Stimulated activated CD8-positive, alpha-beta memory T cell treated with anti-CD3 and anti-CD28 coated beads, Interleukin-15, amount 100 ng/mL, for 4 hours (primary cell): ENCODE measurements at regions not wholly inside any gene's neighbourhood (a gene's known extent, or its start where the extent isn't known, plus 50 kb on each side); places are given as distances from the start of the nearest gene placed in this dataset.
"Not testable (repeated sequence)": the region's sequence is repeated elsewhere in the genome, so short reads cannot be mapped to it uniquely, and the experiment has no call there.

Source experiments
- DNase-seq, 2 donors: peaks; one replicate each; pipeline ENCODE4 v3.0.0-alpha.2; 2020; ENCODE audit warnings: low read depth in 2 of 2

DNA sequence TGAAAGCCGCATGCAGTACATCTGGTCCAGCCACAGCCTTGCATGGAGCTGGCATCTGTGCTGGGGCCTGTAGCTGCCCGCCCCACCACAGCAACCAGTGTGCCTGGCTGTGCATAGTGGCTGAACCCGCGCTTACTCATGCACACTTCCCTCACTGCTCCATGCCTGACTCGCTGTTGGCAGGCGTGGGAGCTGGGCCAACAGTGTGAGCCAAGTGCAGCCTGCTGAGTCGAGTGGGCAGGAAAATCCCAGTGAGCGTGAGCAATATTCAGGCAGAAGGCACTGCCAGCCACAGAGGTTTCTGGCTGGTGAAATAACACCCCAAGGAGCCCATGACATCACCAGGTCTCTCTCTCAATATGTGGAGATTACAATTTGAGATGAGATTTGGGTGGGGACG, 1674.1 kb upstream of the TMEFF2 start:
- no peak for DNase-seq

DNA sequence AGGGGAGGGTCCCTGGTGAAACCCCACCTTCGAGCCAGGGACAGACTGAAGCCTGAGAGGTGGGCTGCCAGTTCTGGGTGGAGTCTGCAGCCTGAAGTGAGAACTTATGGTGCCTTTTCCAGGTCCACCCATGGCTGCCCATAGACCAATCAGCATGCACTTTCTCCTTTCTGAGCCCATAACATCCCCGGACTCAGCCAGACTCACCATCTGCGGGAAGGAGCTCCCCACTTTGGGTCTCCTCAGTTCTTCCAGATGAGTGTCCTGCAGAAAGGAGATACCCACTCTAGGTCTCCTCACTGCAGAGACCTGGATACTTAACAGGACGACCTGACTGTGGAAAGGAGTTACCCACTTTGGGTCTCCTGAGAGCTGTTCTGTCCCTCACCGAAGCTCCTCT, 1673.4 kb upstream of the TMEFF2 start:
- DNase-seq: no peak

DNA sequence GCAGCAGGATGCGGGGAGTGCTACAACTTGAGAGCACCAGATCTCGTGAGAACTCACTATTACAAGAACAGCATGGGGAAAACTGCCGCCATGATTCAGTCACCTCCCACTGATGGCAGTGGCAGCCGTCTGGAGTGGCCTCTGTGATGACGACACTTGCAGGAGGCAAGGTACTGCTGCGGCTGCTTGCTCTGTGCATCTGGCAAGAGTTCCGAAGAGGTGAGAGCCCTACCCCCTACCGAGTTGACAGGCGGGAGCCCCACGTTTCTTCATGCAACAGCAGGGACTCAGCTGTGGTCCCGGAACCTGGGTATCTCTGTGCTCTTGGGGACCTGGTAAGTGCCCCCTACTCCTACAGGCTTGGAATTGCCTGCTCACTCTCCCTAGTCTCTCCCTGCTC, 1672.7 kb upstream of the TMEFF2 start:
- DNase-seq: no peak

DNA sequence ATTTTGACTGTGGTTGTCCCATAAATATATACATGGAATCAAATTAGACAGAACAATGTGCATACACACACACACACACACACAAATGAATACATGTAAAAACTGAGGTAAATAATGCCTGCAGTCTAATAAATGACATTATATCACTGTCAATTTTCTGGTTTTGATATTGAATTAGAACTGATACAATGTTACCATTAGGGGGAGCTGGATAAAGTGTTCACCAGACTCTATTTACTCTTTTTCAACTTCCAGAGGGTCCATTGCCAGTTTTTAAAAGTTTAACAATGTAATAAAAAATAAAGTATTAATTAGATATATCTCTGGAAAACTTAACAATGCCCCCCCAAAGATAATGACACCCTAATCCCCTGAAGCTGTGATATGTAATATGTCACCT, 1666.8 kb upstream of the TMEFF2 start:
- DNase-seq: no peak

DNA sequence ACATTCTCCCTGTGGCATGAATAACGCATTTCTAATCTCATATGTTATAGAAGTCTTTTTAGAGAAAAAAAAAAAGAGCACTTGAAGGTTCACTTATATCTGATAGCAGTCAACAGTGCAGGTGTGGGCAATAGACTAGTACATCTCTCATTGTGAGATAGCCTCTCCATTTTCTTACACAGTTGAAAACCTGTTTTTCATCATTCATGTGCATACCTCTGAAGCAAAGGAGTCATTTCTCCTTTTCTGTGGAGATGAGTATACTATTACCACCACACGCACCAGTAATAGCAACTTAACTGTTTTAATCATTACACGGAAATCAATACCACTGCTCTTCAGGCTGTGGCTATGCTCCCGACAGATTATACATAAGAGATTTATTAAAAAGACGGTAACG, 1653.3 kb upstream of the TMEFF2 start:
- no peak for DNase-seq

DNA sequence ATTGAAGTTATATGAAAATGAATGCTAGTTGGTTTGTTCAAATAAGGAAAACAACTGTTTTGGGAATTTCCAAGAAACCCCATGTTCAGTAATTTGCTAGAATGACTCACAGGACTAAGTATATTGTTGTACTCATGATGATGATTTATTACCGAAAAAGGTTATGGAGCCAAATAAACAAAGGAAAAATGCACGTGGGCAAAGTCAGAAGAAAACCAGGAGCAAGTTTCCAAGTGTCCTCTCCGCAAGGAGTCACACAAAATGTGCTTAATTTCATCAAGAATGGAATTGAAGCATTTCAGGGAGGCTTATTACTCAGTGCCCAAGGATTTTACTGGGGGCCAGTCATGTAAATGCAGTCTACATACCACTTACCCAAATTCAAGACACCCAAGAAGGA, 1652.4 kb upstream of the TMEFF2 start:
- no peak for DNase-seq

DNA sequence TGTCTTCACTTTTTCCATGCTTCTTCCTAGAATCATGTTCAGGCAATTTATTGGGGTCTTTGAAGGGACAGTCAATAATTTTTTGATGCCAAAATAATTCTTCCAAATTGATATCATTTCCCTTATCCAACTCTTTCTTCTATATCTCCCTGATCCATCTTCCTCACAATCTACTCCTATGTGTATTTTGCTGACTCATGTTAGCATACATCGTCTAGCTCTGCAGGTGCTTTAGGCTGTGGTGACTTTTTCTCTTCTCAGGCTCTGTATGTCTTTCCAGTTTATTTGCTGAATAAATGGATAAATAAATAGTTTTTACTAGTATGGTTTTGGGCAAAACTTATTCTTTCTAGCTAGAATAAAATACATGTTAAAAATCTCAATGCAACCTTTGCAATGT, 1650.9 kb upstream of the TMEFF2 start:
- no peak for DNase-seq

DNA sequence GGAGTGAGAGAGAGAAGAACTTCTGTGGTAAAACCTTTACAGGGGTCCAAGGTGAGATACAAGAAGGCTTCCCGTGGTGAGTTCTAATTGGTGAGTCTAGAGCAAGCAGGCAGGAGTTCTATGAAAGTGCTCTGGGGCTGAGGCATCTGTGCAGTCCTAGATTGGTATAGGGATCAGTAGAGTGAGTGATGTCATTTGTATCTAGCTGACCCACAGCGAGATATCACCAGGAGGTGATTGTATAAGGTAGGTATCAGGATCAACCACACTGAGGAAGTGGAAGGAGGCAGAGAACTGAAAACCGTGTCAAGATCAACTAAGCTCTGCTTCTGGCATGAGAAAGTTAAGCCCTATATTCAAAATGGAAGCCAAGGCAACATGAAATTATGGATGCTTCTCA, 1648.9 kb upstream of the TMEFF2 start:
- no peak for DNase-seq

DNA sequence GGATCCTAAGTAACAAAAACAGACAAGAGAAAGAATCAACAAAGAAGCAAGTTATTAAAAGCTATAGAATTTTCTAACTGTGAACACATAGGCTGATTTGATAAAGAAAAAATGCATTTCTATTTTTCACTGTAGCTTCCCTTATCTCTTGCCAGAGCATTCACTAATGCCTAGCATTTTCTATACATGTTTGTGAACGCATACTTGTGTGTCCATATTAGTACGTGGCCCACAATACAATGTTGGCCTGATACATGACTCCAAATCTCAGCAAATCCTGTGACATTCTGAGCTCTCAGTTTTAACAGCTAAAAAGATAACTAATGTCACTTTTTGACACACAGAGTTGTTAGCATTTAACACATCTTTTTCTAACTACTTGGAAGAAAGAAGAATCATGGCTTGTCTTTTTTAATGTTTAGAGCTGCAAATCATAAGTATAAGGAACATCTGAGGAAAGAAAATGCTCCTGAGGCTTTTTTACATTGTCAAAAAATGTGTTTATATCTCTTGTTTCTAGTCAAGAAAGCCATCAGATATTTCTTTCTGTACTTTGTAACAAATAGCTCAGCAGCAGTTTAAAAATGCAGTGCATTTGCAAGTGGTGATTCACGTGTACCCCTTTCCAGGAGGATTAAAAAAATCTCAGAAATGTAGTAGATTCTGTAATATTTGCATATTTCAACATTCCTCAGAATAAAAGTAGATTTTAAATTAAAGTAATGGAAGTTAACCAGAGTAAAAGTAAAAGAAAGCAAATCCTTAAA, 1646.8 kb upstream of the TMEFF2 start:
- no peak for DNase-seq

DNA sequence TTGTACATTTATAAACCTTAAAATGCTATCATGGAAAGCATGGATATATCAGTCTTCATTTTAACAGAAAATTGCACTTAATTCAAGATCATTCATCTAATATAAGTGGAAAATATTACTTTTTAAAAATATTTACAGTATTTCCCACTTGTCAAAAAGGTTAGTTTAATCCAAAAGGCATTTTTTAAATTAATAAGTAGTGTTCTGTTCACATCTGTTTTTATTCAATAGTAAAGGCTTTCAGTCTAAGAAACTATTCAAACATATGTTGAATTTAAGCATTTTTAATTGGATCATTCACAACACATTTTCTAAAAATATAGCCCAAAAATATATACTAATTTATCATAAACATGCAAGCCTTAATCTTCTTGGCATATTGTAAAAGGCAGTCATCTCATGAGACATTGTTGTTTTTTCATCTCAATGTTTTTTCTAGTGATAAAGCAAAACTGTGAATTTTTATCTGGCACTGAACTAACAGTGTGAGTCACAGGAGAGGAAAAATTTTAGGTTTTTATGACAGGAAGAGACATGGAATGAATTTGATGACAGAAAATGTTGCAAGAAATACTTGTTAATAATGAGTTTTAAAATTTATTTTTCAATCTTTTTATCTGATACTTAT, 1642.5 kb upstream of the TMEFF2 start:
- no peak for DNase-seq

DNA sequence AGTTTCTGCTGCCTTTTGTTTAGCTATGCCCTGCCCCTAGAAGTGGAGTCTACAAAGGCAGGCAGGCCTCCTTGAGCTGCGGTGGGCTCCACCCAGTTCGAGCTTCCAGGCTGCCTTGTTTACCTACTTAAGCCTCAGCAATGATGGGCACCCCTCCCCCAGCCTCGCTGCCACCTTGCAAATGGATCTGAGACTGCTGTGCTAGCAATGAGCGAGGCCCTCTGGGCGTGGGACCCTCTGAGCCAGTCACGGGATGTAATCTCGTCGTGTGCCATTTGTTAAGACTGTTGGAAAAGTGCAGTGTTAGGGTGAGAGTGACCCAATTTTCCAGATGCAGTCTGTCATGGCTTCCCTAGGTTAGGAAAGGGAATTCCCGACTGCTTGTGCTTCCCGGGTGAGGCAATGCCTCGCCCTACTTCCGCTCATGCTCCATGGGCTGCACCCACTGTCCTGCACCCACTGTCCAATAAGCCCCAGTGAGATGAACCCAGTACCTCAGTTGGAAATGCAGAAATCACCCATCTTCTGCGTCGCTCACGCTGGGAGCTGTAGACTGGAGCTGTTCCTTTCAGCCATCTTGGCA, 1641.8 kb upstream of the TMEFF2 start:
- not testable (repeated sequence) for DNase-seq

DNA sequence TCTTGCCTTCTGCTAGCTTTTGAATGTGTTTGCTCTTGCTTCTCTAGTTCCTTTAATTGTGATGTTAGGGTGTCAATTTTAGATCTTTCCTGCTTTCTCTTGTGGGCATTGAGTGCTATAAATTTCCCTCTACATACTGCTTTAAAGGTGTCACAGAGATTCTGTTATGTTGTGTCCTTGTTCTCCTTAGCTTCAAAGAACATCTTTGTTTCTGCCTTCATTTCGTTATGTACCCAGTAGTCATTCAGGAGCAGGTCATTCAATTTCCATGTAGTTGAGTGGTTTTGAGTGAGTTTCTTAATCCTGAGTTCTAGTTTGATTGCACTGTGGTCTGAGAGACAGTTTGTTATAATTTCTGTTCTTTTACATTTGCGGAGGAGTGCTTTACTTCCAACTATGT, 1639.2 kb upstream of the TMEFF2 start:
- not testable (repeated sequence) for DNase-seq

DNA sequence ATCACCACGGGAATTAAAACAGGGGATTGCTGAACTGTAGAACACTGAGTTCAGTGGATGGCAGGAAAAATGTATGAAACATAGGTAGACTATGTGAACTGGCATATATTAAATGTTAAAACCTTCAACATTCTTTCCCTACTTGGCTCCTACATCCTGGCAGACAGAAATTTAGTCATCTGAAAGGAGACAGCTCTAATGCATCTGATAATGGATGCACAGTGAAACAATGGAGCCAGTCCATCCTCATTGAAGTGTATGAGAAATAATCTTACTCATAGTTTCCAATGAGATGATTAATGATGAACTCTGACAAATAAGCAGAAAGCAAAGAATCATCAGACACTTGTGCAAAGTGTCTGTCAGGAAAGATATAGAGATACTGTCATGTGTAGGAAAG, 1629.7 kb upstream of the TMEFF2 start:
- no peak for DNase-seq

DNA sequence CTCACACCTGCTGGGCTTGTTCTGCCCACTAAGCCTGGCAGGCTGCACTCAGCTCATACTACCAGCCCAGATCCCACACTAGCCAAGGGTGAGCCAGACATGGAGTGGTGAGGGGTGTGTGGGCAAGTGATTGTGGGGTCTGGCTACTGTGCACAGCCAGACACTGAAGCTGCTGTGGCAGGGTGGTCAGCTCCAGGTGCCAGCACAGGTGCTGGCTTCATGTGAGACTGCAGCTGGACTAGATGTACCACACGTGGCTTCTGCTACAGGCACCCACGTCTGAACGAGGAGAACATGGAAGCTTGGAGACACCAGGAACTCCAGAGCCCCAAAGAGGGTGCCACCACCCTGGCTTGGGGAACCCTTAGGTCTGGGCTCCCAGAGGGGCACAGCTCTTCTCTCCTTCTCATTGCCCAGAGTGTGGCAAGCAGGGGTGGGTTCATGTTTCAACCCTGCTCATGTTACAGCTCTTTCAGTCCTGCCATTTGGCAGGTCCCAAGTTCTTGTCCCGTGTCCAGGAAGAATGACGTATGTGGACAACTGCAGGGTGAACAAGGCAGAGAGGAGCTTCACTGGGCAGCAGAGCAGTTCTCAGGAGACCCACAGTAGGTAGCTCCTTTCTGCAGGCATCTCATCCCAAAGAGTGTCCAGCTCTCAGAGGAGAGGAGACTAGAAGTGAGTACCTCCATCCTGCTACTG, 1624.2 kb upstream of the TMEFF2 start:
- DNase-seq: no peak

DNA sequence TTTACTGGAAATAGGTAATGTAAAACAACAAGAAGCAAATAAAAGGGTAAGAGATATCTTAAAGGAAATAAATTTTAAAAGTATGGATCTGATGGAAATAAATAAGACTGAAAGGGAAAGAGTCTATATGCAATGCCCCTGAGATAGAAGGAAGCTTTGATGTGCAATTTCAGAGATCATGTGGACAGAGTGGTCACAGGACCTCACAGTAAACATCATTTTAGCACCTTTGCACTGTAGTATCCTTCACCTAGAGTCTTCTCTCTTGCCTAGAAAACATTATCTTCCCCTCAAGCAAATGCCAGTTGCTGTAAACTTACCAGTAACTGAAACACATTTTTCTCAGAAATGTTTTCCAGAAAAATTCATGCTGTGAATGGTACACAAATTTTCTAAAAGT, 1621.3 kb upstream of the TMEFF2 start:
- no peak for DNase-seq

DNA sequence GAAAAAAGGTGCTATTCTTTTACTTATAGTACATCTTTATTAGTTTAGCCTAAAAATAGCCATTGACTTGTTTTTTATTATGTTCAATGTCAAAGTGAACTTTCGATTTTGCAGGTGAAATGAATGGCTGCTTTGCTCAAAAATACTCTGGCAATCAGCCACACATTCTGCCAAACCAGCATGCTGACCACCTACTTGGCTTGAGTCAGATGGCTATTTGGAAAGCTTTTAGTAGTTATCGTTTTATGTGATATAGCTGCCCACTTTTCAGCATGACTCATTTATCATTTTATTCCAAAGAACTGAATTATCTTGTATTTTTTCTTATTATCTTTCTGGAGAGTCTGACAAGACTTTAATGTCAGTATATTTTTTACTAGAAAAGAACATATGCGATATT, 1615.8 kb upstream of the TMEFF2 start:
- no peak for DNase-seq

DNA sequence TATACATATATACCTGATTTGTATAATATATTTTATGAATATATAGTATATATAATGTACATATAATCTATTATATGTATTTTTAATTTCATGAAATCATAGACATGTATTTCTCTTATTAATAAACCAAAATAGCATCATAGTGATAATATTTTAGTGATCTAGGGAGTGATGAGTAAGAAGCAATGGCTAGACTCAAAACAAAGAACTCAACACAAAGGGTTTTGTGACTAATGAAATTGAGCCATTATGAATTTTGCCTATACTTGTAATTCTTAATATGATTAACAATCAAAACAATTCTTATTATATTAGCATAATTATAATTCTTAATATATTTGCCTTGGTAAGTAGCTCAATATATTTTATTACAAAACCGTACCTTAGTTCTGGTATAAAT, 1614.1 kb upstream of the TMEFF2 start:
- no peak for DNase-seq

DNA sequence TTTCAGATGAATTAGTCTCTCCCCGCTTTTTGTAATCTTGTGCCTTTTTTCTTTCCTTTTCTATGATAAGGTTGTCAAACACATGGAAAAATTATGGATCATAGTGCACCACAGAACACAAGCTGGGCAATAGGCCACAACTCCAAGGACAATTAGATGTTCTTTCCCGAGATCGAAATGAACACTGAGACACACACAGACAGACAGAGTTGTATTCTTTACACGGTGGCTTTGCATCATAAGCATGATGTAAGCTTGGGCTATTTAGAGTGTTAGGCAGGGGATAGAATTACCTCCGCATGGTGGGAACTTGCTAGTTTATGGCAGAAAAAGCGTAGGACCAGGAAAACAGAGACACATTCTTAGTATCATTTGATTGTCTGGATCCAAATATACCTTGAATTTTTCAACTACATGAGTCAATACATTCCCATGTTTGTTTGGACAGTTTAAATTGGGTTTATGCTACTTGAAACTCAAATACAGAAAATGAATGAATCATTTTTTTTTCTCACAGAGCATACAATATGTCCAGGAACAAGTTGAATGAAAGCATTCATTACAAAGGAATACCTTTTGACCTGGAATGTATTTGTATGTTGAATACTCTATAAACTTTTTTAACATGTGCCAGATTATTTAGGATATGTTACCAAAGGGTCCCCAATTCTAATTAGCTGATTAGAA, 1611.5 kb upstream of the TMEFF2 start:
- no peak for DNase-seq

DNA sequence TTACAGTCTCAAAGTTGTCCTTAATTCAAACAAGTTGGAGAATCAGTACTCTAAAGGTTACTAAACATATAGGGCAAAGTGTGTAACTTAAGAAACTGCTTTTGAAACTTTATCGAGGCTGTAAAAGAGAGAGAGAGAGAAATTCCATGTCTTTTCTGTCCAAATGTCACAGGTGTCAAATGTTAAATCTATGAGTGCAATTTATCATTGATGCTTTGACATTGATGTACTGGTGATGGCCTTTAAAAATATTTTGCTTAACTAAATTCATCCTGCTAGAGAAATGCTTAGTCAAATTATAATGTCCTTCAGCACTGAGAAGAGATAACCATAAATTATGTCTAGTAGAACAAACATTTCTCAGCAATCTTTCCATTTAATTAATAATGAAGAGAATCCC, 1602.1 kb upstream of the TMEFF2 start:
- DNase-seq: no peak

DNA sequence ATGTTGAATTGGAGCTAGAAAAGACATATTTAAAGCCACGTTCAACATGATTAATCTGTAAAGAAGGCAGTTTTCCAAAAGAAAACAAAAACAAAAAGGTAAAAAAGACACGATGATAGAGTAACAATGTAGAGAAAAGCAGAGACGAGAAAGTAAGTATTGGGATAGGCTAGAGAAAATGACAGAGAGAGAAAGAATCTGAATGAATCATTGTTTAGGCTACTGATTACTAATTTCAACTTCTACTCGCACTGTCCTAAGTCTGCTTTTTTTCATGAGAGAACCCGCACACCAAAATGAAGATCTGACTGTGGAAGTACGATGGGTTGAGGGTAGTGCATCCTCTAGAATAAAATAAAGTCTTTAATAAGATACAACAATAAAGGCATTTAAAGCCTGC, 1599.2 kb upstream of the TMEFF2 start:
- no peak for DNase-seq

DNA sequence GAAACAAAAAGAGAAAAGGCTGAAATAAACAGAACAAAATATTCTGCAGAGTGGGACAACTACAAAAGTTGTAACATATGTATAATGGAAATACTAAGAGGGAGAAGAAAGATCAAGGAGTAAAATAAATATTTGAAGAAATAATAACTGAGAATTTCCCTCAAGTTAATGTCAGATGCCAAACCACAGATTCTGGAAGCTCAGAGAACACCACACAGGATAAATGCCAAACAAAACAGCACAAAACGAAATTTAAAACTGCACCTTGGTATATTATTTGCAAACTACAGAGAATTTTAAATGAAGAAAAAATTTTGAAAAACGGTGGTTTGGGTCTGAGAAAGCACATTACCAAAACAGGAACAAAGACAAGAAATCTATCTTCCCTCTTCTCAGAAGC, 1588.9 kb upstream of the TMEFF2 start:
- DNase-seq: no peak

DNA sequence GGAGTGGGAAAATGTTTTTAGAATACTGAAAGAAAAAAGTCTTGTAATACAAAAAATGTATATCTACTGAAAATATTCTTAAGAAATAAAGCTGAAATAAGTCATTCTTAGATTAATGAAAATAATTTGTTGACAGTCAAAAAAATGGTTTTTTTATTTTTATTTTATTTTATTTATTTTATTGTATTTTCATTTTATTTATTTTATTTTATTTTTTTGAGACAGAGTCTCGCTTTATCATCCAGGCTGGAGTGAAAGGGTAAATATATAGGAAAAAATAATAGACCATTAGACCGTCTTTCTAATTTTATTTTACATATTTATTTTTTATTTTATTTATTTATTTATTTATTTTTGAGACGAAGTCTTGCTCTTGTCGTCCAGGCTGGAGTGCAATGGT, 1583.6 kb upstream of the TMEFF2 start:
- no peak for DNase-seq
